GM18868 (cell line): ENCODE measurements at regions not wholly inside any gene's neighbourhood (a gene's known extent, or its start where the extent isn't known, plus 50 kb on each side); places are given as distances from the start of the nearest gene placed in this dataset.

Source experiments
- ATAC-seq: cut with Tn5 transposase; IDR thresholded peaks from one replicate; pipeline ENCODE4 v1.9.1; 2021; ENCODE audit warnings: mild to moderate bottlenecking, moderate library complexity; ENCODE audit not compliant: unreplicated experiment

DNA sequence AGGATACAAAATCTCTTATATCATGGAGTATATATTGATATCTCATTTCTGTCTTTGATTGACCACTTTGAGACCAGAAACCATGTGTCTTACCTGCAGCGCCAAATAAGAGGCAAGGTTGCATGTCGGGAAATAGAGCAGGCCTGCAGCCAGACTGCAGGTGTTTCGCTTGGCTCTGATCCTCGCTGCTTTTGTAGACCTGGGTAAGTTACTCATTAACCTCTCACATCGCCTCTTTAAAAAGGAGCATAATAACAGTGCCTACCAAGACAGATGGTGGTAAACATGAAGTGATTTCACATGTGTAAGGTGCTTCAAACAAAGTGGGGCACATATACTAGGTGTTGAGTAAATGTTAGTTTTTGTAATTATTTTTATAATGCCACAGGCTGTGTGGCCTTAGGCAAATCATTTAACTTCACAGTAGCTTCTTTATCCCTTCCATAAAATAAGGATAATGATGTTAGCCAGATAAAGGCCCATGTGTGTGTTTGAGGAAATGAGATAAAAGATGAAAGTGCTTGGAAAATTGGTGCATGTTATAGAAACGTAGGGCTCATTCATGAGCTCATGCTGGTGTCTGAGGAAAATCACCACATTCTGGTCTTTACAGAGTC is 248.8 kb upstream of the MAP3K7 start:
- ATAC-seq = no peak

DNA sequence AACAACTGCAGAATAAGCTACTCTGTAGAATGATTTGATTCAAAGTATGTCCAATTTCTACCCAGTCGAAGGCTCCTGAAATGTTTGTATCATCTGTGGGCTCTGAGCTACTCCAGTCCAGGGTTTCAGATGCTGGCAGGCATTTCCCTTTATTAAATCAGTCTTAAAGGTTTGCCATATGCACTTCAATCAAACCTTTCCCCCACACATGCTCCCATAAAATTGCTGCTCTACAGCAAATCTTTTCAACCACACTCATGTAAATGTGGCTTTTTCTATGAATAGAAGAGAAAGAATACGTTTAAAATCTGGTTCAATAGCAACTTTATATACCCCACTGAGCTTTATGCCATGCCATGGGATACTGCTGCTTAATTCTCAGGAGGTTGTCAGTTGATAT is 242.4 kb upstream of the MAP3K7 start:
- ATAC-seq = no peak

GRCh38 chr6:90820436-90820835 is 233.6 kb upstream of the MAP3K7 start:
- ATAC-seq = no peak

DNA sequence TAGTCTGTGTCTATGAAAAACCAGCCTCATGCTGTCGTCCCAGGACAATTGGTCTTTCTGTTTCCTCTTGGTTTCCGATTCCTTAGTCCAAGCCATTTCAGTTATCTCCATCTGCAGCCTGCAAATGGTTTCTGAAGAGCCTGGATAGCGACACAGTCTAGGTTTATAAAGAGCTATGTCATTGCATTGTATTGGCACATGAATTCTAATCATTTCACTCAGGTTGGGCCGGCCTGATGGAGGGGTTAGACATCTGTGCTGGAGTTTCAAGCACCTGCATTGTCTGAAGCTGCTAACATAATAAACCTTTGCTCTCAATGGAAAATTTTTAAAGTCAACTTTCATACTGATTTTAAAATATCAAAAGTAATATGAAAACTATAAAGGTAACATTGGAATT is 232.6 kb upstream of the MAP3K7 start:
- no peak for ATAC-seq

DNA sequence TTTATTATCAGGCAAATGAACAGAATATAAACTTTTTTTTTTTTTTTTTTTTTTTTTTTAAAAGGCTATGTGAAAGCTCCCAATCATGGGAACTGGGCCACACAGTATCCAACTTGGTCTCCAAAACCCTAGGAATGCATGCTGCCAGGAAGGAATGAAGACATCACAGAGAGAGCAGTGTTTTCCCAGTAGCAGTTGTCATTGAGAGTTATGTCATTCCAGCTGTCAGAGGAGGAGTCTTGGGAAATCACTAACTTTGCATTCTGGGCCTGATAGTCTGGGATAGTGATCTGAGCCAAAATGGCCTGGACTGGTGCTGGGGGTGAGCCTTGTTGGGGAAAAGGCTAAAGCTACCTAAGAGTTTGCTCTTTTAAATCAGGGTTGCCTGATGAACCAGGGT is 231.3 kb upstream of the MAP3K7 start:
- ATAC-seq = no peak

DNA sequence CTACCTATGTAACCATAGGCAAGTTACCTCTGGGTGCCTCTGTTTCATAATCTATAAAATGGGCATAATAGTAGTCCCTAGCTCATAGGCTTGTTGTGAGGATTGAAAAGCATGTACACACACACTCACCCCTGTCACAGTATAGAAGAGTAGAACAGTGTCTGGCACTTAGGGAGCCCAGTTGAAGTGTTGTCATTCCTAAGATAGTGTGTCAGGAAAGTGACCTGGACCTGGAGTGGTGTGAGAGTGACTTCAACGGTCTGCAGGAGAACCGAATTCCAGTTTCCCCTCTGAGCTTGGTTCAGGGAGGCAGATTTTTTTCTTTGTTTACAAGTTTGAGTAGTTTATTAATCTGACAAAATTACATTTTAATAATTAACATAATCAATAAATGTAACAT is 229.9 kb upstream of the MAP3K7 start:
- ATAC-seq = no peak

- ATAC-seq = no peak
Measured at GRCh38 chr6:90811596-90812226, 224.8 kb upstream of the MAP3K7 start.

DNA sequence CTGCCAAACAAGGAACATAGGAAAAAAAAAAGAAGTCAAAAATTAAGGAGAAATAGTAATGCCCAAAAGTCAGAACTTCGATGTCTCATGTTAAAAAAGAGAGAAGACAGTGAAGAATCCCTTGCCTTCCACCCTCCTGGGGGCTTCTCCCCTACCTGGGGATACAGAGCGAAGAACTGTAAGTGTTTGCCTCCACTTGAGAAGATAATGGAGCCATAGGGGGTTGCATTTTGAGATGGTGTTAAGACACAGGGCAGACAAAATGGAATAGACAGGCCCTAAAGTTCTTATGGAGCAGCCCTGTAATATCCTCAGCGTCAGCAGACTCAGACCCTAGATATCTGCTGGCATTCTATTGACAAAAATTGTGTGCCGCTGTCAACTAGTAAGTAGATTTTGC is 222.2 kb upstream of the MAP3K7 start:
- ATAC-seq = no peak

- ATAC-seq = no peak
Measured at GRCh38 chr6:90807791-90808701, 221.2 kb upstream of the MAP3K7 start.

DNA sequence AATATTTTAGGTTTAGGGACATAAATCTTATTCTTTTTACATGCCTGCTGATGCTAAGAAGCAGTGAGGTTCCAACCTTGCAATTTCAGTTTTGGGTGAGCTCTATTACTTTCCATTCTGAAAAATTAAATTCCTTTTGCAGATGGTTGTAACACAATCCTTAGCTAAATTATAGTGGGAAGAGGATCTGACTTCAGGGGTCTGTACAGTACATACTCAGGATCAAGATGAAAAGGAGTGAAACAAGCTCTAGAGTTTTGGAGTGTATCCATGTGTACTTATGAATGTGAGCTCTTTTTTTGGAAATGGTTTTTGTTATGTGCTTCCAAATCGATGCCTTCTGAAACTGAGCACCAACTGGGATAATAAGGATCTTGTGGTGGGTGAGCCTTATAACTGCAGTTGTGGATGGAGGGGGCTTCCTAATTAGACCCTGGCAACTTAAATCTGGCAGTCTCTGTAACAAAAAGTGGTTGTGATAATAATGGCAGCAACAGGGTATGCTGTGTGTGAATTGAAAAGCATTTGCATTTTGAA is 218.8 kb upstream of the MAP3K7 start:
- no peak for ATAC-seq

- no peak for ATAC-seq
Measured at GRCh38 chr6:90803956-90804355, 217.1 kb upstream of the MAP3K7 start.

DNA sequence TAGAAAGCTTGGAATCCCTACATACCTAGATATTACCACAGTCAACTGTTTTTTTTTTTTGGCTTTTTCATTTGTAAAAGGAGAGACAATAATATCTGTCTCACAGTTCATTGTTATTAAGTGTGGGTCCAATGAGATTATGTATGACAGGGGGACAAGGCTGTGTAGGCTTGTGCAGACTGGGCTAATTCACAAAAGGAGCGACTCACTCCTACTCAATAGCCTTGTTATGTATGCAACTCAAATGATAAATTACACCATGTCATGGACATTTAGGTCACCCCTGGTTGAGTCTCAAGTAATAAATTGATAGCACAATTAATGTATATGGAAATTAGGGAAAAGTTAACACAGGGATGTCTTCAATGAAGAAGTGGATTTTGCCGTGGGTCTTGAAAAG is 208.2 kb upstream of the MAP3K7 start:
- ATAC-seq = no peak

- ATAC-seq = no peak
Measured at GRCh38 chr6:90793771-90794170, 206.9 kb upstream of the MAP3K7 start.

GRCh38 chr6:90790696-90791095 is 203.8 kb upstream of the MAP3K7 start:
- ATAC-seq = no peak

DNA sequence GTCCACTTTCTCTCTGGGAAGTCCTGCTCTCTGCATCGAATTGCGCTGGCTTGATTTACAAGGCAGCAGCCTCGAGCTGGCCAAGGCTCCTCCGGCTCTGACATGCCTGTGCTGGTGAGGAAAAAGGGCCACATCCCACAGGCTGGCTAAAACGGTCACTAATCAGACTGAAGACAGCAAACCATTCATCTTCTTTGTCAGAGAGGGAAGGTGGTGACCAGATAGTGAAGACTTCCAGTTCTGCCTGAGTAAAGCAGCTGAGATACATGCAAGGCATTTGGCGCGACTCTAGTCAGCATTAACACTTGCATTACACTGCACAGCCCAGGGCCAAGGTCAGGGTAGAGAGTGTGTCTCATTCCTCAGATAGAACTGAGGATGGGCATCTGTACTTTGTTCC is 203.2 kb upstream of the MAP3K7 start:
- no peak for ATAC-seq

GRCh38 chr6:90788781-90789180 is 201.9 kb upstream of the MAP3K7 start:
- ATAC-seq = no peak

DNA sequence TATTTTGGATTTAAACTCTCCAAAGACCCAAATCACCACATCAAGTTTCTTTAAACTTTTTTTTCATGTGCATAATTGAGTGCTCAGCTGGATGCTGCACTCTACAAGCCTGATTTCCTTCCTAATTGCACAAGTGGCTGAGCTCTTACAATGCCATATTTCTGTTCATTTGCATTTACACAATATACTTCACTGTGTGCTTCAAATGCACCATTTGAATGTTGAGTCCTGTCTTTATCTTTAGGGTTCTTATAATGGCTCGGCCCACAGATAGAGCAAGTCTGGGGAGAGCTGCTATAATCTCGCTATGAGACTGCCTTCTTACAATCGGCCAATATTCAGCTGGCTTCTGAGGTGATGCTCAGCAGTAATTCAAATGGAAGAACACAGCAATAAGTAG is 200.6 kb upstream of the MAP3K7 start:
- ATAC-seq = no peak

DNA sequence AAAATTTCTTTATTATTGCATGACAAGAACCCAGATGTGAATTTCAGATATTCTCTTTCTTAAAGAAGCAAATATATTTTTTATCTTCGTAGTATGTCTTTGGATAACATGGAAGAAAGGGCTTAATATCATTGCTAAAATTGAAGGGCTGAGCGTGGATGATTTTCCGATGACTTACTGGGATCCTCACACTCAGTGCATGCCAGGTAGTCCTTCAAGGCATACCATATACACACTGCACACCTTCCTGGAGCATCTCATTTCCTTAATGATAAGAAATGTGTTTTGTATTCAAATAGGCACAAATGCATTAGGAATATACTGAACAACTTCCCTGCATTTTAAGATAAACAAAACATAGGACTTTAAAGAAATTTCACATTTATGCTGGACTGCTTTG is 193.9 kb upstream of the MAP3K7 start:
- ATAC-seq = no peak

- ATAC-seq = no peak
Measured at GRCh38 chr6:90780141-90780540, 193.3 kb upstream of the MAP3K7 start.

DNA sequence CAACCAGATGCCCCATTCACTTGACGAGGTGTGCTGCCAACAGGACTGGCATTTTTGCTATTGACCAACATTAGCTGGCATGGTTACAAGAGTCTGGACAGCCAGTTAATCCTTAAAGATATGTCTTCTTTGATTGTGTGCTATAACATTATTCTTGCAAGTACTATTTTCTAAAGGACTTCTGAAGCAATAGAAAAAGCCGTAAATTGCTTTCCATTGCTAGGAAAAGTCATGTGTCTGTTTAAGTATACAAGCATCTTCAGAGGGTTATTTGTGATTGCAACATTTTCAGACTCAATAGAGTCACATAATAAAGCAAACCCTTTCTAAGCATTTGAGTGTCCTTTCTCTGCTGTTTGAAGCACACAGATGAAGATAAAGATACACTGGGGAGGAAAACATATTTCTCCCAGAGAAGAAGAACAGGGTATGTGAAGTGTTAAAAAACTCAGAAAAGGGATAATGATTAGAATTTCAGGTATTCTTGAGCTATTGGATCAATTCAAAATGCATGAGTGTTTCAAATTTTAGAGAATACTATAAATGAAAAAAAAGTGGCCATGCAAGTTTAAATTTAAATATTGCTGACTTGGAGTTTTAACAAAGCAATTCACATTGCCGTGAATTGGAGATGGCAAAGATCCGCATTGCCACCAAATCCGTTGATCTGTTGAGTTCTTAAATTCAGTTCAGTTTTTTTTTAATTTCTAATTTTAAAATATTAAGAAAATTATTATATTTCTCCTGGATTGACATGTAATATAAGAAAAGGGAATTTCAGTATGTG is 191.7 kb upstream of the MAP3K7 start:
- ATAC-seq = no peak

- ATAC-seq = no peak
Measured at GRCh38 chr6:90770778-90771177, 183.9 kb upstream of the MAP3K7 start.
